NCI-H526 treated with DMSO at 0.1 percent for 48 hours (cell line): ENCODE measurements at regions not wholly inside any gene's neighbourhood (a gene's known extent, or its start where the extent isn't known, plus 50 kb on each side); places are given as distances from the start of the nearest gene placed in this dataset.
A peak's percentile ranks its signal among the peaks of the same experiment; 100 is the strongest.

Source experiments
- DNase-seq: peaks from one replicate; lab custom pipeline; 2025; lab: John Stamatoyannopoulos, UW

GRCh38 chr22:27447289-27447688 is 354.3 kb downstream of the MN1 start:
- no peak for DNase-seq

DNA sequence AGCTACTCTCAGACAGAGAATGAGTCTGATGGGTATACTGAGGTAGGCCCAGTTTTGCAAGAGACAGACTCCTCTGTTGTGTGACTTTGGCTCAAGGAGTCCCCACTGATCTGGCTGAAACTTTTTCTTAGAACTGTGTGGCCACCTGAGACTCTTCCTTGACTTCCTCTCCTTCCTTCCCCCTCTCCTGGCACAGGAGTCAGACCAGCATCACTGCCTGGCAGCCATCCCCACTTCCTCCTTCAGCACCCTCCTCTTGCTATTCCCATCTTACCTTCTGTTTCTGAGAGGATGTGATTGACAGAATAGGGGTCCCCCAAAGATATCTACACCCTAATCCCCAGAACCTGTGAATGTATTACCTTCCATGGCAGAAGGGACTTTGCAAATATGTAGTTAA is 351.1 kb downstream of the MN1 start:
- no peak for DNase-seq

- no peak for DNase-seq
Observed at GRCh38 chr22:27452245-27452644, 349.3 kb downstream of the MN1 start.

GRCh38 chr22:27452922-27453321 is 348.6 kb downstream of the MN1 start:
- no peak for DNase-seq

DNA sequence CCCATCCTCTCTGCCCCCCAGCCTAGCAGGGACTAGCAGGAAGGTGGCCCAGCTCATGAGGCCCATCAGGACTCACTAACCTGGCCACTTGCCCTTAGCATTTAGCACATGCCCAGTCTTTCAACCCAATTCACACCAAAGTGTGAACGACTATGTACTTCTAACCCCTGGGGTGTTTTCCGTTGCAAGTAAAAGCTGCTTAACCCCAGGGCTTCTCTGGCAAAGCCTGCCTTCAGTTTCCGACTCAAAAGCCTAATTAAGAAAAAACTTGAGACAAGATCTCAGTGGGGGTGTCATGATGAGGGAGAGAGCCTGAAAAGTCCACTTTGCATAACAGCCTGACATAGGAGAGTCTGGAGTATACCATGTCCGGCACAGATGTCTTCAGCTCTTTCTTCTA is 347.8 kb downstream of the MN1 start:
- DNase-seq = no peak

GRCh38 chr22:27454807-27455450 is 346.6 kb downstream of the MN1 start:
- DNase-seq = peak; percentile 16

- DNase-seq = no peak
Observed at GRCh38 chr22:27455526-27455925, 346.0 kb downstream of the MN1 start.

GRCh38 chr22:27456696-27457503 is 344.7 kb downstream of the MN1 start:
- DNase-seq = no peak

DNA sequence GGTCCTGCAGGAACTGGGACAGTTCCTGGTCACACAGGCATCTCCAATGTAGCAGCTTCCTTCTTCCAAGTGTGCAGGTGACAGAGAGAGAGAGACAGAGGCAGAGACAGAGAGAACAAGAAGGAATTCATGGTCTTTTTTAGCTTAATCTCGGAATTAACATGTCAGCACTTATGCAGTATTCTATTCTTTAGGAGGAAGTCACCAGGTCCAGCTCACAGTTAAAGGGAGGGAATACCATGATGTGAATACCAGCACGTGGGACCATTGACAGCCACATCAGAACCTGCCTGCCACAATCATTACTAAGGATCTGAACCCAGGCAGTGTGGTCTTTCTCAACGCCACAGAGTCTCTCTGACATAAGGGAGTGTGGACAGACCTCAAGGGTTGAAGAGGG is 341.6 kb downstream of the MN1 start:
- no peak for DNase-seq

GRCh38 chr22:27460591-27461347 is 340.8 kb downstream of the MN1 start:
- no peak for DNase-seq

DNA sequence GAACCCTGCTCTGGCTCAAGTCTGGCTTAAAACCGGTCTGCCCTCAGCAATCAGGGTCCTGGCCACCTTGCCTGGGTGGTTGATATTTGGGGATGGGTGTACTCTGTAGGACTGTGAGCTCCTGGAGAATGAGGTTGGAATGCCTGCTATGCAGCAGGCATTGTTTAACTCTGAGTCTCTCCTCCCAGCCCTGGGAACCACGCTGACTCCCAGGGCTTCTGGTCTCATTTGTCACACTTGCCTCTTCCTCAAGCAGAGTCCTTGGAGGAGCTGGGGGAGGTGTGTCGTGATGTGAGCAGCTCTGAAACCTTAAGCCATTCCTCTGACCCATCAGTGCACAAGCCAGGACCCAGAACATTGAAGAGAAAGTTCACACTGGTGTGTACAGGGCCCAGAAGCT is 340.1 kb downstream of the MN1 start:
- no peak for DNase-seq

- DNase-seq = no peak
Observed at GRCh38 chr22:27462190-27462589, 339.4 kb downstream of the MN1 start.

DNA sequence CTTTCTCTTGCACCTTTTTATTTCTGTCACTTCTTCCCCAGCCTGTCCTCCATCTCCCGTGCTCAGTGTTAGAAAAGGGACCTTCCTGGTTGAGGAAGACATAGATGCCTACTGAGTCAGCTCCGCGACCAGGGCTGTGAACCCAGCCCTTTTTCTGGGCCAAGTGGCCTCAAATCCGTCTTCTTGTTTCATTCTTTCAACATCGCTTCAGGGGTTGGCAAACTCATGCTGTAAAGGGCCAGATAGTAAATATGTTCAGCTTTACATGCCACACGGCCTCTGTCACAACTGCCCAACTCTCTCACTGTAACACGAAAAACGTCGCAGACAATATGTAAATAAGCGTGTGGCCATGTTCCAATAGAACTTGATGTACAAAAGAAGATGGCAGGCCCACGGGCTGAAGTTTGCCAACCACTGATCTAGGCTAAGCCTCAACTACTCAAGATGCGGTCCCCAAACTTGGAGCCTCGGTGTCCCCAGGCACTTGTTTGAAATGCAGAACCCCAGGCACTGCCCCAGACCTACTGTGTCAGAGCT is 338.4 kb downstream of the MN1 start:
- DNase-seq = no peak

GRCh38 chr22:27466229-27466628 is 335.3 kb downstream of the MN1 start:
- DNase-seq = no peak

- DNase-seq = no peak
Observed at GRCh38 chr22:27466778-27467438, 334.6 kb downstream of the MN1 start.

- no peak for DNase-seq
Observed at GRCh38 chr22:27467711-27468110, 333.8 kb downstream of the MN1 start.

DNA sequence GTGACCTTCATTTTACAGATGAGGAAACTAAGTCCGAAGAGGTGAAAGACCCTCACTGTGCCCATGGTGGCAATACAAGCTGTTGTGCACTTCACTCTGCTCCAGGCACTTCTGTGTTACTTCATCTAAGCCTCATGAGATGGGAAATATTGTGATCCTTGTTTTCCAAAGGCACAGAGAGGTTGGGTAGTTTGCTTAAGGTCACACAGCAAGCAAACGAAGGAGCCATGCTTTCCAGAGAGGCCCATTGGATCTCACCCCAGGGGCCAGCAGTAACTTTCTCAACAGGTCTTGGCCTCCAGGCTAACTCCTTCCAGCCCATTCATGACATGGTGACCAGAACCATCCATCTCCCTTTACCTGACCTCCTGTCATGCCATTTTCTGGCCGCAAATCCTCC is 332.8 kb downstream of the MN1 start:
- DNase-seq = no peak

GRCh38 chr22:27470169-27470772 is 331.3 kb downstream of the MN1 start:
- DNase-seq = no peak

DNA sequence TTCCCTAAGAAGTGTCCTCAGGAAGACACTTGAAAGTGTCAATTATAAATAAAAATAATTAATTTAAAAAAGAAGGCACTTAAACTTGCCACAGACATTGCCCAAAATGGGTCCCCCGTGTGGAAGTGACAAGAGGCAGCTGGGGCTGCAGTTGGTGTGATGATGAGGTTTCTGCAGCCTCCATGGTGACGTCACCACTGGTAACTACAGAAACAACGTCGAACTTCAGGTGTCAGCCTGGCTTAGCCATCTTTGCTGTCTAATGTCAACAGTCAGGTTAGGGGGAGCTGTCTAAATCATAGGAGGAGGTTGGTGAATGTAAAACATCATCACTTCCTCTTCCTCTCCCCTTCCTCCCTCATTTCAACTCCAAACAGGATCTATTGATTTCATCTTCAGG is 328.6 kb downstream of the MN1 start:
- DNase-seq = no peak

DNA sequence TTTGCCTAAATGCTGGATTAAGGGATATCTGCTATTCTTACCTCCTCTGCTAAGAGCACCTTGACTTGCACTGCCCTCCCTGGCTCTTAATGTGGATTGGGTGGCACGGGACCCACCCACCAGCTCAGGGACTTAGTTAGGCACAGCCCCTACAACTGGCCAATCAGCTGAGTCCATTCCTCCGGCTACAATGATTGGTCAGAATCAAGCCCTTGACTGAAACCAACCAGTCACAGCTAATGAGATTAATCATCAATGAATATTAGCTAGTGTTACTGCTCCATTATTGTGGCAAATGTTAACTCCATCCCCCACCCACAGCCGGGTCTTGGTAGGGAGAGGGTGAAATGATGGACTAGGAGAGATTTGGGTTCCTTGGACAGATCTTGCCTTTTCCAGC is 328.0 kb downstream of the MN1 start:
- no peak for DNase-seq

DNA sequence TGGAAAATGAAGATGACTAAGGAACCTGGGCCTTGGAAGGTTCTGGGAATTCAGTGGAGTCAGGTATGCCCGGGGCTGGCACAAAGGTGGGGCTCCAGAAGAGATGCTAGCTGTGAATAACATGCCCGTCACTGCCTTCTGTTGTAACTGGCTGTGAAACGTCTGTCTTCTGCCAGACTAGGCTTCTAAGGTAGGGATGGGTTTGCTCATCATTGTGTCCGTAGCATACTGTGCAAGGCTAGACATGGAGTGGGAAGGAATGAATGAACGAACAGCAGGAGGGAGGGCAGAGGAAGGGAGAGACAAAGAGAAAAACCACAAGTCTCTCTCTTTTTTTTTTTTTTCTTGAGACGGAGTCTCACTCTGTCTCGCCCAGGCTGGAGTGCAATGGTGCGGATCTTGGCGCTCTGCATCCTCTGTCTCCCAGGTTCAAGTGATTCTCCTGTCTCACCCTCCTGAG is 327.4 kb downstream of the MN1 start:
- no peak for DNase-seq
